Cardiac muscle cell (in vitro differentiated cells and primary cell): ENCODE measurements at regions not wholly inside any gene's neighbourhood (a gene's known extent, or its start where the extent isn't known, plus 50 kb on each side); places are given as distances from the start of the nearest gene placed in this dataset.

Experiments
- DNase-seq, 2 donors: peaks; one replicate each; pipeline versions ENCODE4 v3.0.0 to v3.0.0-alpha.2; 2010 to 2017; ENCODE audit warnings: low read depth in 1 of 2, low spot score in 1 of 2
- H3K27ac ChIP-seq: fragments of 200-600 bp; sonication (generic); 2 replicates; pipeline ENCODE4 v1.5.1; 2016
- H3K27me3 ChIP-seq: fragments of 200-600 bp; sonication (generic); 2 replicates; pipeline ENCODE4 v1.6.0; 2016; ENCODE audit warnings: control low read depth
- H3K36me3 ChIP-seq: fragments of 200-600 bp; sonication (generic); 2 replicates; pipeline ENCODE4 v1.5.1; 2016; ENCODE audit warnings: control low read depth
- H3K4me1 ChIP-seq: fragments of 200-600 bp; sonication (generic); 2 replicates; pipeline ENCODE4 v1.8.1; 2017; ENCODE audit warnings: low read depth, mild to moderate bottlenecking, mixed run types
- H3K4me3 ChIP-seq: fragments of 200-600 bp; sonication (generic); 2 replicates; pipeline ENCODE4 v1.5.1; 2016; ENCODE audit warnings: mild to moderate bottlenecking
- H3K9me3 ChIP-seq: fragments of 200-600 bp; sonication (generic); 2 replicates; pipeline ENCODE4 v1.5.1; 2017; ENCODE audit warnings: low read depth, mild to moderate bottlenecking, control low read depth
- CTCF ChIP-seq: IDR thresholded peaks from 2 replicates; pipeline ENCODE4 v1.5.1; 2012; ENCODE audit warnings: low read depth, mild to moderate bottlenecking, low read length

- Histone ChIP-seq H3K36me3 (no peaks in the 10 kb centered on the region), H3K4me3 (no peak overlapping the region), H3K27ac (no peak overlapping the region), H3K27me3 (no peaks in the 10 kb centered on the region), H3K4me1 (no peaks in the 10 kb centered on the region), H3K9me3 (no peaks in the 10 kb centered on the region)
- DNase-seq: no peak
- no peak for TF ChIP-seq CTCF
Observed at GRCh38 chr1:79773385-79773784, 766.9 kb upstream of the ADGRL4 start.

GRCh38 chr1:79762461-79762860 lies 755.9 kb upstream of the ADGRL4 start:
- H3K36me3 ChIP-seq: no peaks in the 10 kb centered on the region
- no peak overlapping the region for H3K27ac ChIP-seq
- H3K4me1 ChIP-seq: no peaks in the 10 kb centered on the region
- no peak for DNase-seq
- H3K4me3 ChIP-seq: no peak overlapping the region
- H3K9me3 ChIP-seq: no peaks in the 10 kb centered on the region
- no peaks in the 10 kb centered on the region for H3K27me3 ChIP-seq
- TF ChIP-seq CTCF: no peak

- Histone ChIP-seq H3K36me3 (no peaks in the 10 kb centered on the region), H3K4me1 (no peaks in the 10 kb centered on the region), H3K9me3 (no peaks in the 10 kb centered on the region), H3K27ac (no peak overlapping the region), H3K4me3 (no peak overlapping the region), H3K27me3 (no peaks in the 10 kb centered on the region)
- peak in 1 of 2 donors; percentile 70 for DNase-seq
- TF ChIP-seq CTCF: no peak
Observed at GRCh38 chr1:79760531-79760930, 754.0 kb upstream of the ADGRL4 start.

- Histone ChIP-seq H3K4me3 (no peak overlapping the region), H3K27me3 (no peaks in the 10 kb centered on the region), H3K27ac (no peak overlapping the region), H3K4me1 (no peaks in the 10 kb centered on the region), H3K36me3 (no peaks in the 10 kb centered on the region), H3K9me3 (no peaks in the 10 kb centered on the region)
- no peak for TF ChIP-seq CTCF
- no peak for DNase-seq
Observed at GRCh38 chr1:79749607-79750006, 743.1 kb upstream of the ADGRL4 start.

GRCh38 chr1:79745929-79746328 lies 739.4 kb upstream of the ADGRL4 start:
- no peak overlapping the region for H3K27ac ChIP-seq
- no peak for DNase-seq
- no peaks in the 10 kb centered on the region for H3K27me3 ChIP-seq
- no peak for TF ChIP-seq CTCF
- H3K4me3 ChIP-seq: no peak overlapping the region
- no peaks in the 10 kb centered on the region for H3K9me3 ChIP-seq
- H3K4me1 ChIP-seq: no peaks in the 10 kb centered on the region
- no peaks in the 10 kb centered on the region for H3K36me3 ChIP-seq

GRCh38 chr1:79744746-79745145 lies 738.2 kb upstream of the ADGRL4 start:
- Histone ChIP-seq H3K4me3 (no peak overlapping the region), H3K36me3 (no peaks in the 10 kb centered on the region), H3K27me3 (no peaks in the 10 kb centered on the region), H3K27ac (no peak overlapping the region), H3K9me3 (no peaks in the 10 kb centered on the region), H3K4me1 (no peaks in the 10 kb centered on the region)
- no peak for TF ChIP-seq CTCF
- DNase-seq: no peak
